GM12891 (cell line): ENCODE measurements at regions not wholly inside any gene's neighbourhood (a gene's known extent, or its start where the extent isn't known, plus 50 kb on each side); places are given as distances from the start of the nearest gene placed in this dataset.

Experiments used
- POLR2A ChIP-seq: IDR thresholded peaks from 2 replicates; pipeline ENCODE4 v1.6.1; 2011; ENCODE audit warnings: low read depth, low read length, control low read depth
- POLR2AphosphoS5 ChIP-seq: IDR thresholded peaks from 2 replicates; pipeline ENCODE4 v1.6.1; 2011; ENCODE audit warnings: low read depth, low read length, control low read depth
- SPI1 ChIP-seq: IDR thresholded peaks from 2 replicates; pipeline ENCODE4 v1.6.1; 2011; ENCODE audit warnings: low read depth, low read length, control low read depth
- TAF1 ChIP-seq: IDR thresholded peaks from 2 replicates; pipeline ENCODE4 v1.6.1; 2011; ENCODE audit warnings: low read depth, low read length, control low read depth

DNA sequence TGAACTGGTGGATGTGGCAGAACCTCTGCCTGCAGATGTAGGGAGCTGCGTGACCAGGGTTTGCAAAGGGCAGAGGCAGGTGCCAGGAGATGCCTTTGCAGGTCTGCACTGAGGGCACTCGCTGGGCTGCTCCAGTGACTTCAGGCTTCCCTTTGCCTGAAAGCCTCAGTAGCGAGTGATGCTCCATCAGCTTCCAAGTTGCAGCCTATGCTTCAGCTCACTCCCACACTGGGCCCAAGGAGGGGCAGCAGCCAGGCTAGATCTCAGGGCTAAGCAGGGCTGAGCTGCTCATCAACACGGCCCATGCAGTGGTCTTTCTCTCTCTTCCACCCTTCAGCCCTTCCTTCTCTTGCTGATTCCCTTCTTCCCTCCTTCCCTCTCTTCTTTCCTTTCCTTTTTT lies 78.3 kb upstream of the RGMA start:
- no peak for TF ChIP-seq POLR2A
- TF ChIP-seq TAF1 = no peak
- no peak for TF ChIP-seq POLR2AphosphoS5
- no peak for TF ChIP-seq SPI1
